ENCODE measurements at regions not wholly inside any gene's neighbourhood (a gene's known extent, or its start where the extent isn't known, plus 50 kb on each side); places are given as distances from the start of the nearest gene placed in this dataset.
"Not testable (repeated sequence)": the region's sequence is repeated elsewhere in the genome, so short reads cannot be mapped to it uniquely, and the experiment has no call there.

DNA sequence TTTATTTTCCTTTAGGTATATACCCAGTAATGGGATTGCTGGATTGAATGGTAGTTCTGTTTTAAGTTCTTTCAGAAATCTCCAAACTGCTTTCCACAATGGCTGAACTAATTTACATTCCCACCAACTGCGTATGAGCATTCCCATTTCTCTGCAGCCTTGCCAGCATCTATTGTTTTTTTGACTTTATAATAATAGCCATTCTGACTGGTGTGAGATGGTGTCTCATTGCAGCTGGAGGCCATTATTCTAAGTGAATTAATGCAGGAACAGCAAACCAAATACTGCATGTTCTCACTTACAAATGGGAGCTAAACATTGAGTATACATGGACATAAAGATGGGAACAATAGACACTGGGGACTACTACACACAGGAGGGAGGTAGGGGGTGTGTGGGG lies 288.9 kb upstream of the NDST3 start:
- H3K4me3 Mint-ChIP-seq; H3K27ac Mint-ChIP-seq; H3K9me3 Mint-ChIP-seq; ATAC-seq (ENCODE audit: low read depth in 2 of 2); H3K4me1 Mint-ChIP-seq; DNase-seq; H3K36me3 Mint-ChIP-seq; H3K27me3 Mint-ChIP-seq: not testable (repeated sequence)

DNA sequence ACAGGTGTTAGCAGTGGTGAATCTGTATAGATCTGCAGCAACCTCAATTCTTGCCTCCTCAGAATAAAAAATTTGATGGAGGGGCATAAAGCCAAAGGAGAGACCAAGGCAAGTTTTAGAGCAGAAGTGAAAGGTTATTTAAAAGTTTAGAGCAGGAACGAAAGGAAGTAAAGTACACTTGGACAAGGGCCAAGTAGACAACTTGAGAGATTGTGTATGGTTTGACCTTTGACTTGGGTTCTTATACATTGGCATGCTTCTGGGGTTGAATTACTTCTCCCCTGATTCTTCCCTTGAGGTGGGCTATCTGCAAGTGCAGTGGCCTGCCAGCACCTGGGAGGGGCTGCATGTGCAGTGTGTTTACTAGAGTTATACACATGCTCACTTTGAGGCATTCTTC lies 278.8 kb upstream of the NDST3 start:
- Mint-ChIP-seq H3K4me3 (no peak overlapping the region), H3K9me3 (peaks cover 4 to 15% (median 10%) of the 10 kb centered on the region in 7 donors), H3K36me3 (peaks cover 0 to 7% of the 10 kb centered on the region in 2 donors), H3K27me3 (no peaks in the 10 kb centered on the region), H3K27ac (no peak overlapping the region), H3K4me1 (no peaks in the 10 kb centered on the region)
- ATAC-seq (ENCODE audit: low read depth in 2 of 2) (no peak), DNase-seq (no peak)

DNA sequence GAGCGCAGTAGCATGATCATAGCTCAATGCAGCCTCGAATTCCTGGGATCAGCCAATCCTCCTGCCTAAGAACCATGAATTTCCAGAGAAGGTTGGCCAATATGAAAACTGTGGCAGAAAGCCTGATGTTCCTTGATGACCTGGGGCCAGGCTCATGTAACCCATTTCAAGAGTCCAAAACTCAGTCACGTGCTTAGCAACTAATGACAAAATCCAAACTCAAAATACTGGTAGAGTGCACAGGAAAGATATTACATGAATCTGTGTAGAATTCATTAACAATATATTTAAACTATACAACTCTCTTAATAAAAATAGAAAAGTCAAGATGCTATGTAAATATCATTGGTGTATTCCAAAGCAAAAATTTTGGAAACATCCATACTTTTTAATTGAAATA lies 265.7 kb upstream of the NDST3 start:
- ATAC-seq (ENCODE audit: low read depth in 2 of 2) (no peak), DNase-seq (no peak)
- Mint-ChIP-seq H3K4me3 (no peak overlapping the region), H3K4me1 (no peaks in the 10 kb centered on the region), H3K36me3 (no peaks in the 10 kb centered on the region), H3K27me3 (no peaks in the 10 kb centered on the region), H3K27ac (no peak overlapping the region), H3K9me3 (peaks cover 0 to 5% (median 0%) of the 10 kb centered on the region in 7 donors)

DNA sequence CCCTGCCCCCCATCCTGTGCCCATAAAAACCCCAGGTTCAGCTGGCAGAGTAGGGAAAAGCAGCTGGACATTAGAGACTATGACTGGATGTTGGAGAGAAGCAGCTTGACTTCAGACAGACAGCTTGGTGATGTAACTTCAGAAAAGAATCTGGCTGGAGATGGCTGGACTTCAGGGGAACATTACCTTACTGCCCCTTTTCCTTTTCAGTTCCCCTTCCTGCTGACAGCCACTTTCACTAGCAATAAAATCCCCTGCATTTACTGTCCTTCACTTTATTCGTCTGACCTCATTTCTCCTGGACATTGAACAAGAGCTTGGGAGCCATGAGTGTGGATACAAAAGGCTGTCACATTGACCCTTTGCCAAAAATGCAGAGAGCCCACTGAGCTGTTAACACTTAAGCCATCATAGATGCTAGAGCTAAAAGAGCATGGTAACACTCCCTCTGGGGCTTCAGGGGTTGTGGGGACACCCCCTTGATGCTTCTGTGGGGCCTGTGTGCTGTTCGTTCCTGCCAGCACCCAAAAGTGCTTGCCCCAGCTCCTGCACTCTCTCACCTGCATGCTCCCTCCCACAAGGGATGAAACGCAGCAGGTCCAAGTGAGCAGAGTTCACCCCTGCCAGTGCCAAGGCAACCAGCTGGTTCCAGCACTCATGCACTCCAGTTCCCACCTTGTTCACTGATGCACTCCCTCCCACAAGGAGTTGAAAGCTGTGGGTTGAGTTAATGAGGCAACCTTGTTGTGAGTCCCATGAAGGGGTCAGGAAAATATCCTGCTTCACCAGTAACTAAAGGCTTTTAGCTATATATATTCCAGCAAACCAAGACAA lies 263.8 kb upstream of the NDST3 start:
- DNase-seq (no peak), ATAC-seq (ENCODE audit: low read depth in 2 of 2) (no peak)
- peaks cover 0 to 5% (median 0%) of the 10 kb centered on the region in 7 donors for H3K9me3 Mint-ChIP-seq
- H3K36me3 Mint-ChIP-seq: no peaks in the 10 kb centered on the region
- no peaks in the 10 kb centered on the region for H3K4me1 Mint-ChIP-seq
- no peaks in the 10 kb centered on the region for H3K27me3 Mint-ChIP-seq
- no peak overlapping the region for H3K27ac Mint-ChIP-seq
- H3K4me3 Mint-ChIP-seq: no peak overlapping the region

DNA sequence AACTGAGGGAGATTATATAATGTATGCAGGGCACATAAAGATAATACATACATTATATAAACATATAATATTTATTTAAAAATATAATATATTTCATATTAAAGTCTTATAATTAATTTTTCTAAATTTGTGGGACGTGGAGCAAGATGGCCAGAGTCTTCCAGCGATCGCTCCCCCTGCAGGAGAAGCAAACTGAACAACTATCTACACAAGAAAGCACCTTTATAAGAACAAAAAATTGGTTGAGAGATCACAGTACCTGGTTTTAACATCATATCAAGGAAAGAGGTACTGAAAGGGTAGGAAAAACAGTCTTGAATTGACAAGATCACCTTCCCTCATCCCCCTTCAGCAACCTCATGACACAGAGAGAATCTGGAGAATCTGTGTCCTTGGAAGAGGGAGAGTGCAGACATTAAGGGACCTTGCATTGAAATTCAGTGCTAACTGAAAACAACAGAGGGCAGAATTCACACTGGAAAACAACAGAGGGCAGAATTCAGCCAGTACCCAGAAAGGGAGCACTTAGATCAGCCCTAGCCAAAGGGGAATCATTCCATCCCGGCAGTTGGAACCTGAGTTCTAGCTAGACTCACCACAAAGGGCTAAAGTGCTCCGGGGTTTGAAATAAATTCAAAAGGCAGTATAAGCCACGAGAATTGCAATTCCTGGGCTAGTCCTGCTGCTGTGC lies 262.5 kb upstream of the NDST3 start:
- ATAC-seq (ENCODE audit: low read depth in 2 of 2) (no peak), DNase-seq (no peak)
- Mint-ChIP-seq H3K27ac (no peak overlapping the region), H3K9me3 (peaks cover 0 to 5% (median 0%) of the 10 kb centered on the region in 7 donors), H3K4me1 (no peaks in the 10 kb centered on the region), H3K36me3 (no peaks in the 10 kb centered on the region), H3K4me3 (no peak overlapping the region), H3K27me3 (no peaks in the 10 kb centered on the region)

DNA sequence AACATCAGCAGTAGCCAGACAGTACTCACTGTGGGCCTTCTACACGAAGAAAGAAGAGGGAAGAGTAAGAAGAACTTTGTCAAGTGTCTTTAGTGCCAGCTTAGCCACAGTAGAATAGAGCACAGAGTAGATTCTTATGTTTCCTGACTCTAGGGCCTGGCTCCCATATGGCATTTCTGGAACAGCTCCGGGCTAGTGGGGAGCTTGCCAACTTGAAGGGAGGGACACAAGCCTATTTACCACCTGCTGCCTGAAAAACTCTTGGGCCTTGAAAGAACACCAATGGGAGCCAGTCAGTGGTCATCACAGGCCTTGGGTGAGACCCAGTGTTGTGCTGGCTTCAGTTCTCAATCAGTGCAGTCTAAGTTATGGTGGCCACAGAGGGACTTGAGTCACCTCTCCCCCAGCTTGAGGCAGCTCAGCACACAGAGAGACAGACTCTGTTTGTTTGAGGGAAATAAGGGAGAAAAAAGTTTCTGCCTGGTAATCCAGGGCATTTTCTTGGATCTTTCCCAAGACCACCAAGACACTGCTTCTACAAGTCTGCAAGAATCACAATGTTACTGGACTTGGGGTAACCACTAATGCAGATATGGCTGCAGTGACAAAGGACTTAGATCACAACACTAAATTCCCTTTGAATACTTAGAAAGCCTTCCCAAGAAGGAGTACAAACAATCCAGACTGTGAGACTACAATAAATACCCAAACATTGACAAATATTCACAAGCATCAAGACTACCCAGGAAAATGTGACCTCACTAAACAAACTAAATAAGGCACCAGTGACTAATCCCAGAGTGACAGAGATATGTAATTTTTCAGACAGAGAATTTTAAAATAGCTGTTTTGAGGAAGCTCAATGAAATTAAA lies 261.0 kb upstream of the NDST3 start:
- H3K4me1 Mint-ChIP-seq: no peaks in the 10 kb centered on the region
- ATAC-seq (ENCODE audit: low read depth in 2 of 2) (no peak), DNase-seq (no peak)
- no peaks in the 10 kb centered on the region for H3K36me3 Mint-ChIP-seq
- H3K27me3 Mint-ChIP-seq: no peaks in the 10 kb centered on the region
- peaks cover 0 to 5% (median 0%) of the 10 kb centered on the region in 7 donors for H3K9me3 Mint-ChIP-seq
- no peak overlapping the region for H3K27ac Mint-ChIP-seq
- no peak overlapping the region for H3K4me3 Mint-ChIP-seq

DNA sequence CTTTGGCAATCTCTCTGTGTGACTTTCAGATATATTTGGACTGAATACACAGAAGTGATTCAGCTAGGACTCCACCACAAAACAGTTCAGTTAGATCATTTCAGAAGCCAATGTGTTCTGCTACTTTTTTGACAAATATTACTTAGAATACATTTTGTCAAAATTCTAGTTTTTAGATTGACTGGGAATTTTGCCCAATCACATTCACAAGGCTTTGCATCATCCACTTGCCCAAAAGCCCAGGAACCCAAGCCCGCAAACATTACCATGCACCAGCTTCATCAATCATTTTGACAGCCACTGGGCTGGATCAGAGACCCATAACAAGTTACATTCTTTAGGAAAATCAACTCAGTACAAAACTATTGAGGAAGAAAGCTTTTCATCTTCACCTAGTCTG lies 256.6 kb upstream of the NDST3 start:
- no peaks in the 10 kb centered on the region for H3K36me3 Mint-ChIP-seq
- no peak for ATAC-seq (ENCODE audit: low read depth in 2 of 2)

DNA sequence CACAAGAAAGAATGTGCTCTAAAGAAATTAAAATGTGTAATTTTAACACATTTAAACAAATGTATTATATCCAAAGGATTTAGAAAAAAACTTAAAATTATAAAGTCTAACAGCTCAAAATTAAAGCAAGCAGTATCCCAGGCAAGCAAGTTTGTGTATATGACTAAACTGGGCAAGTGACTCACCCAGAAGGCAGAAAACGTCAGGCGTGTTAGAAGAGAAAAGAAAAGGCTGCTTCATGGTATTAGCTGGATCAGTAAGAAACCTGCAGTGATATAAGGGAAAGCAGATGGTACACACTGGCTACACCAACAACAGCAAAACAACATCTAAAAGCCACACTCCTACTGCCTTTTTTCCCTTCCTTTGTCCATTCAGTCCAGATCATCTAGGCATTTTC lies 250.6 kb upstream of the NDST3 start:
- DNase-seq: no peak
- Mint-ChIP-seq H3K36me3 (no peaks in the 10 kb centered on the region), H3K4me1 (no peaks in the 10 kb centered on the region), H3K27me3 (no peaks in the 10 kb centered on the region), H3K9me3 (peaks cover 0 to 5% (median 0%) of the 10 kb centered on the region in 7 donors), H3K27ac (no peak overlapping the region), H3K4me3 (no peak overlapping the region)
- ATAC-seq (ENCODE audit: low read depth in 2 of 2): no peak

More for the DNA sequence above, 256.6 kb upstream of the NDST3 start:
- Mint-ChIP-seq H3K4me1 (no peaks in the 10 kb centered on the region), H3K9me3 (peaks cover 0 to 6% (median 0%) of the 10 kb centered on the region in 7 donors), H3K27me3 (no peaks in the 10 kb centered on the region), H3K27ac (no peak overlapping the region), H3K4me3 (no peak overlapping the region)
- DNase-seq: no peak

DNA sequence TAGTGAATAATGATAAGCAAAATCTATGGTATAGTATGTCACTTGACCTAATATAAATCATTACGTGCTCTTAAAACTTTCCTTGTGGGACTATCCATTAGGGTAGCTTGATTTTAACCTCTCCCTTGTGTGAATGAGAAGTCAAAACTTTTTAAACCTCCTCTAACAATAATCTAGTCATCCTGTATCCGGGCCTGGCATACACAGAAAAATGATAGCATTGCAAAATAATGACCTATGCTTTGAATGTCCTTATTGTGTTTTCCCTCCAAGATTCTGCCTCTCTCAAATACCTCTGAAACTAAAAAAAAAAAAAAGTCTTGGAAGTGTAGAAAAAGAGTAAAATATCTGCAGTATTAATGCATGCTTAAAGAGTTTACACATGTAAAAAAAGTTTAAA lies 250.0 kb upstream of the NDST3 start:
- H3K27me3 Mint-ChIP-seq: no peaks in the 10 kb centered on the region
- no peaks in the 10 kb centered on the region for H3K4me1 Mint-ChIP-seq
- H3K36me3 Mint-ChIP-seq: no peaks in the 10 kb centered on the region
- no peak for ATAC-seq (ENCODE audit: low read depth in 2 of 2)
- no peak overlapping the region for H3K4me3 Mint-ChIP-seq
- no peak for DNase-seq
- peaks cover 0 to 5% (median 0%) of the 10 kb centered on the region in 7 donors for H3K9me3 Mint-ChIP-seq
- H3K27ac Mint-ChIP-seq: no peak overlapping the region

DNA sequence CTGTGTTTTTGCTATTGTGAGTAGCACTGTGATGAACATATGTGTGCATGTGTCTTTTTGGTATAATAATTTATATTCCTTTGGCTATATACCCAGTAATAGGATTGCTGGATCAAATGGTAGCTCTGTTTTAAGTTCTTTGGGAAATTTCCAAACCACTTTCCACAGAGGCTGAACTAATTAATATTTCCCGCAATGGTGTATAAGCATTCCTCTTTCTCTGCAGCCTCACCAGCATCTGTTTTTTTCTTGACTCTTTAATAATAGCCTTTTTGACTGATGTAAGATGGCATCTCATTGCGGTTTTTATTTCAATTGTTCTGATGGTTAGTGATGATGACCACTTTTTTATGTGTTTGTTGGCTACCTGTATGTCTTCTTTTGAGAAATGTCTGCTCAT lies 247.7 kb upstream of the NDST3 start:
- H3K36me3 Mint-ChIP-seq: no peaks in the 10 kb centered on the region

DNA sequence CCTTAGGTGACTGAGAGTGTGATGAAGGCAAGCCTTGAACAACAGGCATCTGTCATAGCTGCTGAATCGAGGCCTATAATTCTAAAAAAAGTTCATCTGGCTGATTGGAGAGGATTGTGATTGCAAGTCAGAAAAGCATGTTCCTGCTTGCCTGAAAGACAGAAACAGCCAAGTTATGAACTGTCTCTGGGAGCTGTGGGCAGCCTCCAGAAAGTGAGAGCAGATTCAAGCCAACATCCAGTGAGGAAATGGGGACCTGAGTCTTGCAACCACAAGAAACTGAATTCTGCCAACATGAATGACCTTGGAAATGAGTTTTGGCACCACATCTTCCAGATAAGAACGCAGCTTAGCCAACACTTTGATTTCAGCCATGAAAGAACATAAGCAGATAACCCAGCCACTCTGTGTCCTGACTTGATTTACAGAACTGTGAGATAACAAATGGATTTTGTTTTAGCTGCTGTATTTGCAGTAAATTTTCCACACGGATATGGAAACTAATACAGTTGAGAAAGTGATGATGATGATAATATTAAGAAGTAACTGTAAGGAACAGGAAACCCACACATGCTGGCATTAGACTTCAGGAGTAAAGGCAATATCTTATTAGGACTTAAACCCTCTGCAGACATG lies 240.3 kb upstream of the NDST3 start:
- Mint-ChIP-seq H3K27me3 (no peaks in the 10 kb centered on the region), H3K9me3 (peaks cover 0 to 5% (median 0%) of the 10 kb centered on the region in 7 donors), H3K36me3 (no peaks in the 10 kb centered on the region), H3K4me1 (no peaks in the 10 kb centered on the region), H3K27ac (no peak overlapping the region), H3K4me3 (no peak overlapping the region)
- DNase-seq: no peak
- ATAC-seq (ENCODE audit: low read depth in 2 of 2): no peak

More for the DNA sequence above, 247.7 kb upstream of the NDST3 start:
- no peaks in the 10 kb centered on the region for H3K27me3 Mint-ChIP-seq
- no peak overlapping the region for H3K27ac Mint-ChIP-seq
- no peak for DNase-seq
- peaks cover 0 to 5% (median 0%) of the 10 kb centered on the region in 7 donors for H3K9me3 Mint-ChIP-seq
- no peak for ATAC-seq (ENCODE audit: low read depth in 2 of 2)
- no peak overlapping the region for H3K4me3 Mint-ChIP-seq
- no peaks in the 10 kb centered on the region for H3K4me1 Mint-ChIP-seq

DNA sequence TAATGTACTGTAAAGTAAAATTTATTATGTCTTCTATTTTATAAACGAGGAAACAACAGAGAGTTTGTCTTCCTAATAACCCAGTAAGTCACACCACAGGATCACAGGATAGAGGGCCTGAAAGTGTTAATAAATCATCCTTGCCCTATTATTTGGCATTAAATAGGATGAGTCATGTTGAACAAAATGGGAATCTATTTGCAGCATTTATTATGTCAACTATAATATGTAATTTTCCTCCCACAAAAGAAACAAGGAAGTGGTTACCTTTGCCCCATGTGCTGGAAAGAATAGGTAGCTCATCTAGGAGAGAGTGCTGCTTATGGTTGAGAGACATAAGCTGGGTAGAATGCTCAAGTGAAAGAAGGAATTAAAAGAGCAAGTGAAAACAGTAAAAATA lies 237.6 kb upstream of the NDST3 start:
- Mint-ChIP-seq H3K27me3 (no peaks in the 10 kb centered on the region), H3K4me1 (no peaks in the 10 kb centered on the region)
- no peak for ATAC-seq (ENCODE audit: low read depth in 2 of 2)

DNA sequence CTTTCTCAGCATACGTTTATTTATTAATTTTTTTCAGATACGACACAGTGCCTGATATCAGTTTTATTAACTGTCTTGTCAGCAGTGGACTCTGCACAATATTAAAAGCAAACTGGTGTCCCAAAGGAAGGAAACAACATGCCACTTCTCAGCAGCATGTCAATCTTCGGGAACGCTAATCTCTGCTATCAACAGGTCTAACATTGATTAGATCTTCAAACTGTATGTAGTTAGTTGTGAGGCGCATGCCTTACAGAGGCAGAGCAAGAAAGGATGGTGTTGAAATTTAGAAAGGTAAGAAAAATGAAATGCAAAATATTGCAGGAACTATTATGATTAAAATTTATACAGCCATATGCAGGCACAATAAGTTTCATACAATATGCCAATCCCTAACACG lies 233.7 kb upstream of the NDST3 start:
- no peaks in the 10 kb centered on the region for H3K36me3 Mint-ChIP-seq
- H3K4me1 Mint-ChIP-seq: no peaks in the 10 kb centered on the region
- H3K27ac Mint-ChIP-seq: no peak overlapping the region
- no peak overlapping the region for H3K4me3 Mint-ChIP-seq
- H3K9me3 Mint-ChIP-seq: peaks cover 0 to 11% (median 0%) of the 10 kb centered on the region in 7 donors
- ATAC-seq (ENCODE audit: low read depth in 2 of 2) (no peak), DNase-seq (no peak)
- H3K27me3 Mint-ChIP-seq: no peaks in the 10 kb centered on the region

More for the DNA sequence above, 237.6 kb upstream of the NDST3 start:
- DNase-seq: no peak
- Mint-ChIP-seq H3K36me3 (no peaks in the 10 kb centered on the region), H3K9me3 (no peaks in the 10 kb centered on the region), H3K27ac (no peak overlapping the region), H3K4me3 (no peak overlapping the region)

Measured in naive B cell (primary cell).